ENCODE measurements at regions not wholly inside any gene's neighbourhood (a gene's known extent, or its start where the extent isn't known, plus 50 kb on each side); places are given as distances from the start of the nearest gene placed in this dataset.

DNA sequence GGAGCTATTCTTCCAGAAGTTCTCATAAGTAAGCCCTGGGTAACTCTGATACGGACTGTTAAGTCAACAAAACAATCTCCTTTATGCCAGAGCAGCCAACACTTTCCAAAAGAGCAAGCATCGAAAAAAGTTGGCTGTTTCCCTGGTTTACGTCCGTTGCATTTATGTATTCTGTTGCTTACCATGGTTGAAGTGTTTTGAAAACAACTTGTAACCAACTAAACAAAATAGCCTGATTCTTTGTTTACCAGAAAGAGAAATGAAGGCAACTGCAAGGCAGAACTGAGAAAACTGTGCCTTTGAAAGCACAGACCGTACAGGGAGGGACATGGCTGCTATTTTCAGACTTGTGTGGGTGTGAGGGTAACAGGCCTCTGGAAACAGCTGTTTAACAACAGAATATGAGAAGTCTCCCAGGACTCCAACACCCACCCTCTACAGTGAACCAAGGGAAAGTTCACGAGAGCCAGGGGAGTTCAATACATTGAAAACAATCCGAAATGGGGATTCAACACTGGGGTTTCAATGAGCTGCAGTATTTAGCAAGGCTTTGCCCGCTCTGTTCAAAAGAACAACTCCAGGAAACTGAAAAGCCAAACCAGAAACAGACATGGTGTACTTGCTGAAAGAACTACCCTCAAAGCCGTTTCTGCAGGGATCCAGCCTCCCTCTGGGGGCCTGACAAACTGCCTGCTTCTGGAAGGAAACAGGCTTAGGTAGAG is 95.8 kb upstream of the EGFL6 start:
- H3K36me3 ChIP-seq (ENCODE audit: insufficient read depth, low read length): no peaks in the 10 kb centered on the region
- no peak overlapping the region for H3K4me3 ChIP-seq (ENCODE audit: low read length, poor library complexity, severe bottlenecking)
- no peak overlapping the region for H3K4me2 ChIP-seq (ENCODE audit: low read depth, low read length, poor library complexity, severe bottlenecking)
- no peaks in the 10 kb centered on the region for H3F3A ChIP-seq (ENCODE audit: low read depth)
- H4K20me1 ChIP-seq (ENCODE audit: insufficient read depth, low read length, poor library complexity, severe bottlenecking): no peaks in the 10 kb centered on the region
- no peak overlapping the region for H3K9ac ChIP-seq (ENCODE audit: low read depth, low read length, poor library complexity, severe bottlenecking)
- H3K9me2 ChIP-seq (replicated peaks; ENCODE audit: low read depth, low read length): no peaks in the 10 kb centered on the region
- H3K4me1 ChIP-seq (ENCODE audit: insufficient read depth, low read length, poor library complexity, severe bottlenecking): no peaks in the 10 kb centered on the region
- H3K9me3 ChIP-seq (ENCODE audit: insufficient read depth, low read depth, low read length): no peaks in the 10 kb centered on the region
- H2AFZ ChIP-seq (ENCODE audit: low read length): peak overlapping the region; percentile 75; the same call in 1 of the 2 replicates
- H3K79me2 ChIP-seq (ENCODE audit: insufficient read depth, low read length): no peaks in the 10 kb centered on the region
- TF ChIP-seq CTCF (conservative IDR thresholded peaks at IDR 0.05; ENCODE audit: low read length): no peak
- no peak for TF ChIP-seq EZH2phosphoT487 (IDR thresholded peaks at IDR 0.05; ENCODE audit: borderline replicate concordance)
- no peaks in the 10 kb centered on the region for H3K27me3 ChIP-seq (ENCODE audit: insufficient read depth, low read length, poor library complexity, severe bottlenecking)

DNA sequence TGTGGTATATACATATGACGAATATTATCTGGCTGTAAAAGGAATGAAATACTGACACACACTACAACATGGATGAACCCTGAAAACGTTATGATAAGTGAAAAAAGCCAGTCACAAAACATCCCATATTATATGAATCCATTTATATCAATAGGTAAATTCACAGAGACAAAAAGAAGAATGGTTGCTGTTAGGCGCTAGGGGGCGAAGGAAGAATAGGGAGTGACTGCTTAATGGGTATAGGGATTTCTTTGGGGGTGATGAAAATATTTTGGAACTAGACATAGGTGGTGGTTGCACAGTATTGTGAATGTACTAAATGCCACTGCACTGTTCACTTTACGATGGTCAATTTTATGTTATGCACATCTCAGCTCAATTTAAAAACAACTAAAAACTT is 96.4 kb upstream of the EGFL6 start:
- Histone ChIP-seq H3K9ac (ENCODE audit: low read depth, low read length, poor library complexity, severe bottlenecking) (no peak overlapping the region), H3K27me3 (ENCODE audit: insufficient read depth, low read length, poor library complexity, severe bottlenecking) (no peaks in the 10 kb centered on the region), H3K9me3 (ENCODE audit: insufficient read depth, low read depth, low read length) (no peaks in the 10 kb centered on the region), H3K4me2 (ENCODE audit: low read depth, low read length, poor library complexity, severe bottlenecking) (no peak overlapping the region), H3K36me3 (ENCODE audit: insufficient read depth, low read length) (no peaks in the 10 kb centered on the region), H4K20me1 (ENCODE audit: insufficient read depth, low read length, poor library complexity, severe bottlenecking) (no peaks in the 10 kb centered on the region), H3F3A (ENCODE audit: low read depth) (no peaks in the 10 kb centered on the region), H2AFZ (ENCODE audit: low read length) (no peak overlapping the region), H3K9me2 (replicated peaks; ENCODE audit: low read depth, low read length) (no peaks in the 10 kb centered on the region), H3K4me1 (ENCODE audit: insufficient read depth, low read length, poor library complexity, severe bottlenecking) (no peaks in the 10 kb centered on the region), H3K4me3 (ENCODE audit: low read length, poor library complexity, severe bottlenecking) (no peak overlapping the region), H3K79me2 (ENCODE audit: insufficient read depth, low read length) (no peaks in the 10 kb centered on the region)
- TF ChIP-seq EZH2phosphoT487 (IDR thresholded peaks at IDR 0.05; ENCODE audit: borderline replicate concordance): no peak
- no peak for TF ChIP-seq CTCF (conservative IDR thresholded peaks at IDR 0.05; ENCODE audit: low read length)

DNA sequence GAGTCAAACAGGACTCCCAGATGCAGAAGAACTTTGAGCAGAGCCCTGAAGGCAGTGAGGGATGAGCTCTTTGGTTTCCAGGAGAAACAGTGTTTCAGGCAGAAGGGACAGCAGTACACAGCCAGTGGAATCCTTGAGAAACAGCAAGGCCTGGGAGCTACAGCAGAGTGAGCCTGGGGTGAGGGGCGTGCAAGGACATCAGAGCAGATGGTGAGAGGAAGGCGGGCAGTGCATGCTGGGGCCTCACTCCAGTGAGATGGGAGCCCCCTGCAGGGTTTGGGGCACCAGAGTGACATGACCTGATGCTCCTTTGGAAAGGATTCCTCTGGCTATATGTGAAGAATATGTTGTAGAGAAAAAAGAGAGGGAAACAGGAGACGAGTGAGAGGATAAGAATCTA is 98.1 kb upstream of the EGFL6 start:
- Histone ChIP-seq H3K4me2 (ENCODE audit: low read depth, low read length, poor library complexity, severe bottlenecking) (no peak overlapping the region), H3K4me1 (ENCODE audit: insufficient read depth, low read length, poor library complexity, severe bottlenecking) (no peaks in the 10 kb centered on the region), H3K27me3 (ENCODE audit: insufficient read depth, low read length, poor library complexity, severe bottlenecking) (no peaks in the 10 kb centered on the region), H3K4me3 (ENCODE audit: low read length, poor library complexity, severe bottlenecking) (no peak overlapping the region), H3F3A (ENCODE audit: low read depth) (no peaks in the 10 kb centered on the region), H3K9me3 (ENCODE audit: insufficient read depth, low read depth, low read length) (no peaks in the 10 kb centered on the region), H3K9ac (ENCODE audit: low read depth, low read length, poor library complexity, severe bottlenecking) (no peak overlapping the region), H2AFZ (ENCODE audit: low read length) (no peak overlapping the region), H3K36me3 (ENCODE audit: insufficient read depth, low read length) (no peaks in the 10 kb centered on the region), H3K9me2 (replicated peaks; ENCODE audit: low read depth, low read length) (no peaks in the 10 kb centered on the region), H4K20me1 (ENCODE audit: insufficient read depth, low read length, poor library complexity, severe bottlenecking) (no peaks in the 10 kb centered on the region), H3K79me2 (ENCODE audit: insufficient read depth, low read length) (no peaks in the 10 kb centered on the region)
- no peak for TF ChIP-seq EZH2phosphoT487 (IDR thresholded peaks at IDR 0.05; ENCODE audit: borderline replicate concordance)
- TF ChIP-seq CTCF (conservative IDR thresholded peaks at IDR 0.05; ENCODE audit: low read length): no peak

Measured in Loucy (cell line).